Prostate gland (tissue), 2 donors: ENCODE measurements at regions not wholly inside any gene's neighbourhood (a gene's known extent, or its start where the extent isn't known, plus 50 kb on each side); places are given as distances from the start of the nearest gene placed in this dataset.

ENCODE experiments used
- CTCF ChIP-seq, 4 experiments: fragments of 200-600 bp in 2 of 4; fragments of 450-650 bp in 2 of 4; sonication (generic) in 2 of 4; IDR thresholded peaks; 1 replicate in 3 of 4; 2 replicates in 1 of 4; pipeline ENCODE4 v1.5.1; 2016 to 2019; ENCODE audit warnings: antibody characterized with exemption in 4 of 4, mild to moderate bottlenecking in 2 of 4, moderate library complexity in 2 of 4
- POLR2A ChIP-seq: fragments of 450-650 bp; IDR thresholded peaks from one replicate; pipeline ENCODE4 v1.6.1; 2016; ENCODE audit warnings: antibody characterized with exemption, mild to moderate bottlenecking

- no peak for TF ChIP-seq POLR2A
- TF ChIP-seq CTCF (IDR thresholded peaks at IDR 0.05), result no peak
Measured at GRCh38 chr7:82617156-82617555, 173.6 kb upstream of the CACNA2D1 start.
